Activated CD8-positive, alpha-beta T cell treated with anti-CD3 and anti-CD28 coated beads for 36 hours (primary cell): ENCODE measurements at regions not wholly inside any gene's neighbourhood (a gene's known extent, or its start where the extent isn't known, plus 50 kb on each side); places are given as distances from the start of the nearest gene placed in this dataset.
"Not testable (repeated sequence)": the region's sequence is repeated elsewhere in the genome, so short reads cannot be mapped to it uniquely, and the experiment has no call there.

Source experiments
- ATAC-seq: fragments of 200-7000 bp; cut with Tn5 transposase; one replicate; pipeline ENCODE4 v1.10.0; 2021; ENCODE audit warnings: mild to moderate bottlenecking, moderate library complexity
- CTCF ChIA-PET: fragments of 350-600 bp; sonication (Branson Sonifier 250); formaldehyde crosslinking; loops from one replicate; lab custom pipeline; 2021; ENCODE audit warnings: antibody characterized with exemption; lab: Charles Lee
- POLR2A ChIA-PET: fragments of 350-600 bp; sonication (Branson Sonifier 250); formaldehyde crosslinking; loops from one replicate; lab custom pipeline; 2021; ENCODE audit warnings: antibody characterized with exemption; lab: Charles Lee
- DNase-seq: peaks from one replicate; pipeline ENCODE4 v3.0.0-alpha.2; 2020
- H3K27ac Mint-ChIP-seq: one replicate; pipeline ENCODE4 v1.8.0; 2021; ENCODE audit warnings: mild to moderate bottlenecking, mixed read lengths
- H3K27me3 Mint-ChIP-seq: one replicate; pipeline ENCODE4 v1.8.0; 2021; ENCODE audit warnings: mixed read lengths
- H3K36me3 Mint-ChIP-seq: one replicate; pipeline ENCODE4 v1.8.0; 2021; ENCODE audit warnings: low read depth, mixed read lengths
- H3K4me1 Mint-ChIP-seq: one replicate; pipeline ENCODE4 v1.8.0; 2021; ENCODE audit warnings: low read depth, mixed read lengths
- H3K4me3 Mint-ChIP-seq: one replicate; pipeline ENCODE4 v1.8.0; 2021; ENCODE audit warnings: mild to moderate bottlenecking, moderate library complexity, mixed read lengths
- H3K9me3 Mint-ChIP-seq: one replicate; pipeline ENCODE4 v1.8.0; 2021; ENCODE audit warnings: mixed read lengths
- intact Hi-C: fragments of 100-400 bp; cut with micrococcal nuclease; formaldehyde crosslinking; loops from one replicate; pipeline ENCODE4 v1.10.0; 2022
- TF ChIP-seq, protein P1 (sequence below): fragments of 200-600 bp; IDR thresholded peaks from one replicate; pipeline ENCODE4 v1.8.0; 2022; ENCODE audit warnings: antibody characterized with exemption, mild to moderate bottlenecking

- Mint-ChIP-seq H3K4me3 (no peak overlapping the region), H3K27me3 (no peaks in the 10 kb centered on the region), H3K9me3 (peaks cover 17% of the 10 kb centered on the region), H3K36me3 (no peaks in the 10 kb centered on the region), H3K27ac (no peak overlapping the region), H3K4me1 (no peaks in the 10 kb centered on the region)
- ATAC-seq (no peak), DNase-seq (no peak)
- TF ChIP-seq, protein P1, sequence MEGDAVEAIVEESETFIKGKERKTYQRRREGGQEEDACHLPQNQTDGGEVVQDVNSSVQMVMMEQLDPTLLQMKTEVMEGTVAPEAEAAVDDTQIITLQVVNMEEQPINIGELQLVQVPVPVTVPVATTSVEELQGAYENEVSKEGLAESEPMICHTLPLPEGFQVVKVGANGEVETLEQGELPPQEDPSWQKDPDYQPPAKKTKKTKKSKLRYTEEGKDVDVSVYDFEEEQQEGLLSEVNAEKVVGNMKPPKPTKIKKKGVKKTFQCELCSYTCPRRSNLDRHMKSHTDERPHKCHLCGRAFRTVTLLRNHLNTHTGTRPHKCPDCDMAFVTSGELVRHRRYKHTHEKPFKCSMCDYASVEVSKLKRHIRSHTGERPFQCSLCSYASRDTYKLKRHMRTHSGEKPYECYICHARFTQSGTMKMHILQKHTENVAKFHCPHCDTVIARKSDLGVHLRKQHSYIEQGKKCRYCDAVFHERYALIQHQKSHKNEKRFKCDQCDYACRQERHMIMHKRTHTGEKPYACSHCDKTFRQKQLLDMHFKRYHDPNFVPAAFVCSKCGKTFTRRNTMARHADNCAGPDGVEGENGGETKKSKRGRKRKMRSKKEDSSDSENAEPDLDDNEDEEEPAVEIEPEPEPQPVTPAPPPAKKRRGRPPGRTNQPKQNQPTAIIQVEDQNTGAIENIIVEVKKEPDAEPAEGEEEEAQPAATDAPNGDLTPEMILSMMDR, result no peak
- ChIA-PET CTCF (no interaction called here), POLR2A (no interaction called here)
- intact Hi-C loops, result no loop called here
These were observed 1250.9 kb downstream of the TYW1 start for GRCh38 chr7:68247571-68247970.

DNA sequence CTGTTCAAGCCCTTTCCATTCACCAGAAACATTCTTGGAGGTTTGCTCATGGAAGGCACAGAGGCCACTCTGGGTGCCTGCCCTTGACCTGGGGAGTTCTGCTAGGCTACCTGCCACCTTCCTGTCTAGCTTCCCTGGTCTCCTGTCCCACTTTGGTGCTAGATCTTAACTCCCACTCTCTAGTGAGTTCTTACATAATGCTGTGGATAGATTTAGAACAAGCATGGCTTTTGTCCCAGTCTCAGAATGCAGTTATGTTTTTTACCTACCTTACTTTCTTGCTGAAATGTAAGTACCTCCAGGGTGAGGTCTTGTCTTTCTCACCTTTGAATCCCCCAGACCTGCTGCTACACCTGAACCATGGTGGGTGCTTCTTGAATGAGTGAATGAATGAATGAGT, 1252.3 kb downstream of the TYW1 start:
- TF ChIP-seq, protein P1, result no peak
- intact Hi-C loops, result no loop called here

DNA sequence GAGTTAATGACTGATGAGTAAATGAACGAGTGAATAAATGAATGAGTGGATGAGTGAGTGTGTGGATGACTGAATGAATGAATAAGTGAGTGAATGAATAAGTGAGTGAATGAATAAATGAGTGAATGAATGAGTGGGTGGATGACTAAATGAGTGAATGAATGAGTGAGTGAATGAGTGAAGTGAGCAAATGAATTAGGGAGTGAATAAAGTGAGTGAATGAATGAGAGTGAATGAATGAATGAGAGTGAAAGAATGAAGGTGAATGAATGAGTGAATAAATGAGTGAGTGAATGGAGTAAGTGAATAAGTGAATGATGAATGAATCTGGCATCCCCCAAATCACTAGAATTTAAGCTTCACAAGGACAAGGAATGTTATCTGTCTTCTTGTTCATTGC, 1253.0 kb downstream of the TYW1 start:
- DNase-seq (no peak), ATAC-seq (no peak)
- Mint-ChIP-seq H3K4me3 (no peak overlapping the region), H3K27ac (no peak overlapping the region), H3K4me1 (no peaks in the 10 kb centered on the region), H3K27me3 (no peaks in the 10 kb centered on the region), H3K9me3 (peaks cover 17% of the 10 kb centered on the region), H3K36me3 (no peaks in the 10 kb centered on the region)
- ChIA-PET CTCF (no interaction called here), POLR2A (no interaction called here)
- TF ChIP-seq, protein P1, result no peak
- intact Hi-C loops, result no loop called here

More for the DNA sequence above, 1252.3 kb downstream of the TYW1 start:
- DNase-seq (no peak), ATAC-seq (no peak)
- no peak overlapping the region for H3K4me3 Mint-ChIP-seq
- H3K9me3 Mint-ChIP-seq, result peaks cover 17% of the 10 kb centered on the region
- ChIA-PET POLR2A (no interaction called here), CTCF (no interaction called here)
- no peaks in the 10 kb centered on the region for H3K36me3 Mint-ChIP-seq
- H3K27ac Mint-ChIP-seq, result no peak overlapping the region
- no peaks in the 10 kb centered on the region for H3K27me3 Mint-ChIP-seq
- H3K4me1 Mint-ChIP-seq, result no peaks in the 10 kb centered on the region

DNA sequence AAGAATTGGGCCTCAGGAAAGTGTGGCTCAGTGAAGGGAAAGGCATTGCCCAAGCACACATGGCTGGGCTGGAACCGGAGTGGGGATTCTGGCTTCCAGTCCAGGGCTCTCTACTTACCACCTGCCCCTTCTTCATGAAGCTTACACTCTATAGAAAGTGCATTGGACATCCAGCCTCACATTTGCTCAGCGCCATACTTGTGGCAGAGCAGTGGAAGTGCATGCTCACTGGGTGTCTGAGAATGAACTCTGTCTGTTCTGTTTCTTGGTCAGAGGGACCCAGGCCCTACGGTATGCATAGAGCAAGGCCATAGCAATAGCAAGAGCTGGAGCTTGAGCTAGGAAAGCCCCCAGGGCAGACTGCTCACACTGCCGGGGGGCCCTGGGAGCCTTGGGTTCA, 1253.5 kb downstream of the TYW1 start:
- Mint-ChIP-seq H3K36me3 (no peaks in the 10 kb centered on the region), H3K4me1 (no peaks in the 10 kb centered on the region), H3K9me3 (peaks cover 17% of the 10 kb centered on the region), H3K27ac (no peak overlapping the region), H3K27me3 (no peaks in the 10 kb centered on the region), H3K4me3 (no peak overlapping the region)
- CTCF ChIA-PET, result no interaction called here
- ATAC-seq, result no peak
- no peak for DNase-seq
- intact Hi-C loops, result no loop called here
- POLR2A ChIA-PET, result no interaction called here
- TF ChIP-seq, protein P1, result no peak

DNA sequence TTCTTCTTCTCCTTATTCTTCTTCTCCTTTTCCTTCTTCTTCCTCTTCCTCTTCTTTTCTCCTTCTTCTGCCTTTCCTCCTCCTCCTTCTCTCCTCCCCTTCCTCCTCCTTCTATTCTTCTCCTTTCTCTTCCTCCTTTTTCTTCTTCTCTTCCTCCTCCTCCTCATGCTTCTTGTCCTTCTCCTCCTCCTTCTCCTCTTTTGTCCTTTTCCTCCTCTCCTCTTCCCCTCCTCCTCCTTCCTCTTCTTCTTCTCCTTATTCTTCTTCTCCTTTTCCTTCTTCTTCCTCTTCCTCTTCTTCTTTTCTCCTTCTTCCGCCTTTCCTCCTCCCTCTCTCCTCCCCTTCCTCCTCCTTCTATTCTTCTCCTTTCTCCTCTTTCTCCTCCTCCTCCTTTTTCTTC, 1258.2 kb downstream of the TYW1 start:
- H3K9me3 Mint-ChIP-seq, CTCF ChIA-PET, intact Hi-C loops, POLR2A ChIA-PET, H3K4me1 Mint-ChIP-seq, H3K36me3 Mint-ChIP-seq, H3K27me3 Mint-ChIP-seq, ATAC-seq, H3K27ac Mint-ChIP-seq, H3K4me3 Mint-ChIP-seq, DNase-seq: not testable (repeated sequence)

- Mint-ChIP-seq H3K4me1 (no peaks in the 10 kb centered on the region), H3K27ac (no peak overlapping the region), H3K4me3 (no peak overlapping the region), H3K36me3 (no peaks in the 10 kb centered on the region), H3K27me3 (no peaks in the 10 kb centered on the region), H3K9me3 (peaks cover 5% of the 10 kb centered on the region)
- intact Hi-C loops, result no loop called here
- POLR2A ChIA-PET, result no interaction called here
- TF ChIP-seq, protein P1, result no peak
- DNase-seq (no peak), ATAC-seq (no peak)
- CTCF ChIA-PET, result no interaction called here
These were observed 1259.7 kb downstream of the TYW1 start for GRCh38 chr7:68256295-68256694.
